ENCODE measurements at regions not wholly inside any gene's neighbourhood (a gene's known extent, or its start where the extent isn't known, plus 50 kb on each side); places are given as distances from the start of the nearest gene placed in this dataset.

GRCh38 chr4:71156616-71157015 lies 163.2 kb downstream of the DCK start:
- TF ChIP-seq CTCF (conservative IDR thresholded peaks at IDR 0.05 in 1 of 2, IDR thresholded peaks at IDR 0.05 in 1 of 2; ENCODE audit: low read depth in 1 of 2, low read length in 2 of 2): no peak
- no peak for TF ChIP-seq EZH2 (IDR thresholded peaks at IDR 0.05; ENCODE audit: low read length, missing control alignments)
